MCF 10A (cell line): ENCODE measurements at regions not wholly inside any gene's neighbourhood (a gene's known extent, or its start where the extent isn't known, plus 50 kb on each side); places are given as distances from the start of the nearest gene placed in this dataset.
"Not testable (repeated sequence)": the region's sequence is repeated elsewhere in the genome, so short reads cannot be mapped to it uniquely, and the experiment has no call there.

Experiments
- BruUV-seq: library from RNA; stranded (reverse); fragments of 400-500 nt; replicated peaks from 2 replicates; lab custom pipeline; 2021; lab: Mats Ljungman, UMichigan
- CTCF ChIA-PET: fragments of 300-600 bp; sonication (Branson Sonifier 250); formaldehyde crosslinking; extraction: SDS; loops from one replicate; lab custom pipeline; 2021; ENCODE audit warnings: antibody characterized with exemption, inconsistent platforms; lab: Yijun Ruan, JAX
- POLR2A ChIA-PET: fragments of 300-600, 350-650 bp; sonication (Branson Sonifier 250); formaldehyde crosslinking; extraction: SDS; loops from one replicate; lab custom pipeline; 2020; ENCODE audit warnings: antibody characterized with exemption, inconsistent platforms; lab: Yijun Ruan, JAX
- DNase-seq: peaks from one replicate; pipeline ENCODE4 v3.0.0-alpha.2; 2018; ENCODE audit not compliant: unreplicated experiment
- H3K27ac Mint-ChIP-seq: one replicate; pipeline ENCODE4 v1.8.0; 2022; ENCODE audit warnings: mild to moderate bottlenecking, low read depth, mixed read lengths; ENCODE audit not compliant: unreplicated experiment
- H3K27me3 Mint-ChIP-seq: one replicate; pipeline ENCODE4 v1.8.0; 2022; ENCODE audit warnings: mixed read lengths; ENCODE audit not compliant: insufficient read depth, unreplicated experiment
- H3K36me3 Mint-ChIP-seq: one replicate; pipeline ENCODE4 v1.8.0; 2022; ENCODE audit warnings: mild to moderate bottlenecking, moderate library complexity, mixed read lengths; ENCODE audit not compliant: insufficient read depth, unreplicated experiment
- H3K4me1 Mint-ChIP-seq: one replicate; pipeline ENCODE4 v1.8.0; 2022; ENCODE audit warnings: mixed read lengths; ENCODE audit not compliant: insufficient read depth, unreplicated experiment
- H3K4me3 Mint-ChIP-seq: one replicate; pipeline ENCODE4 v1.8.0; 2022; ENCODE audit warnings: mild to moderate bottlenecking, moderate library complexity, mixed read lengths; ENCODE audit not compliant: unreplicated experiment
- H3K9me3 Mint-ChIP-seq: one replicate; pipeline ENCODE4 v1.8.0; 2022; ENCODE audit warnings: mixed read lengths; ENCODE audit not compliant: unreplicated experiment
- intact Hi-C: fragments of 100-400 bp; cut with micrococcal nuclease; formaldehyde crosslinking; loops from 2 replicates; pipeline ENCODE4 v1.14.1; 2022
- TF ChIP-seq, protein P1 (sequence below): fragments of 200-600 bp; IDR thresholded peaks from one replicate; pipeline ENCODE4 v1.8.0; 2022; ENCODE audit warnings: antibody characterized with exemption, mild to moderate bottlenecking; ENCODE audit not compliant: unreplicated experiment

GRCh38 chr12:89873745-89874144, 165.1 kb upstream of the ATP2B1 start:
- Mint-ChIP-seq H3K4me1 (no peaks in the 10 kb centered on the region), H3K9me3 (peaks cover 16% of the 10 kb centered on the region), H3K27me3 (no peaks in the 10 kb centered on the region), H3K4me3 (no peak overlapping the region), H3K36me3 (peaks cover 6% of the 10 kb centered on the region), H3K27ac (no peak overlapping the region)
- intact Hi-C loops = no loop called here
- POLR2A ChIA-PET = interaction anchor here (0.6 kb wide), 1 partner anchor 98 kb away, joined by 5 read pairs; no protein-coding TSS in a partner anchor
- TF ChIP-seq, protein P1, sequence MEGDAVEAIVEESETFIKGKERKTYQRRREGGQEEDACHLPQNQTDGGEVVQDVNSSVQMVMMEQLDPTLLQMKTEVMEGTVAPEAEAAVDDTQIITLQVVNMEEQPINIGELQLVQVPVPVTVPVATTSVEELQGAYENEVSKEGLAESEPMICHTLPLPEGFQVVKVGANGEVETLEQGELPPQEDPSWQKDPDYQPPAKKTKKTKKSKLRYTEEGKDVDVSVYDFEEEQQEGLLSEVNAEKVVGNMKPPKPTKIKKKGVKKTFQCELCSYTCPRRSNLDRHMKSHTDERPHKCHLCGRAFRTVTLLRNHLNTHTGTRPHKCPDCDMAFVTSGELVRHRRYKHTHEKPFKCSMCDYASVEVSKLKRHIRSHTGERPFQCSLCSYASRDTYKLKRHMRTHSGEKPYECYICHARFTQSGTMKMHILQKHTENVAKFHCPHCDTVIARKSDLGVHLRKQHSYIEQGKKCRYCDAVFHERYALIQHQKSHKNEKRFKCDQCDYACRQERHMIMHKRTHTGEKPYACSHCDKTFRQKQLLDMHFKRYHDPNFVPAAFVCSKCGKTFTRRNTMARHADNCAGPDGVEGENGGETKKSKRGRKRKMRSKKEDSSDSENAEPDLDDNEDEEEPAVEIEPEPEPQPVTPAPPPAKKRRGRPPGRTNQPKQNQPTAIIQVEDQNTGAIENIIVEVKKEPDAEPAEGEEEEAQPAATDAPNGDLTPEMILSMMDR = no peak
- BruUV-seq = no TSS peak
- CTCF ChIA-PET = interaction anchor here (1.5 kb wide), 1 partner anchor 10 kb away, joined by 3 read pairs; no protein-coding TSS in a partner anchor
- no peak for DNase-seq

GRCh38 chr12:89872922-89873630, 164.4 kb upstream of the ATP2B1 start:
- no peak overlapping the region for H3K27ac Mint-ChIP-seq
- H3K4me3 Mint-ChIP-seq = no peak overlapping the region
- intact Hi-C loops = no loop called here
- ChIA-PET CTCF (interaction anchor here (1.5 kb wide), 1 partner anchor 9 kb away, joined by 3 read pairs; no protein-coding TSS in a partner anchor), POLR2A (no interaction called here)
- TF ChIP-seq, protein P1 = no peak
- H3K36me3 Mint-ChIP-seq = peaks cover 6% of the 10 kb centered on the region
- H3K4me1 Mint-ChIP-seq = no peaks in the 10 kb centered on the region
- H3K9me3 Mint-ChIP-seq = peaks cover 16% of the 10 kb centered on the region
- no peaks in the 10 kb centered on the region for H3K27me3 Mint-ChIP-seq
- no TSS peak for BruUV-seq
- no peak for DNase-seq

GRCh38 chr12:89870413-89871184, 162.0 kb upstream of the ATP2B1 start:
- peaks cover 16% of the 10 kb centered on the region for H3K9me3 Mint-ChIP-seq

GRCh38 chr12:89867611-89868010, 159.0 kb upstream of the ATP2B1 start:
- H3K27me3 Mint-ChIP-seq, H3K27ac Mint-ChIP-seq, H3K4me3 Mint-ChIP-seq, CTCF ChIA-PET, BruUV-seq, H3K36me3 Mint-ChIP-seq, intact Hi-C loops, DNase-seq, H3K4me1 Mint-ChIP-seq: not testable (repeated sequence)
- H3K9me3 Mint-ChIP-seq = peaks cover 22% of the 10 kb centered on the region
- POLR2A ChIA-PET = interaction anchor here (1.1 kb wide), 1 partner anchor 158 kb away, joined by 4 read pairs; the partner anchor contains the start of gene ATP2B1

More at GRCh38 chr12:89870413-89871184, 162.0 kb upstream of the ATP2B1 start:
- no peak overlapping the region for H3K27ac Mint-ChIP-seq
- no peak for DNase-seq
- H3K27me3 Mint-ChIP-seq = no peaks in the 10 kb centered on the region
- ChIA-PET POLR2A (interaction anchor here (0.6 kb wide), 1 partner anchor 65 kb away, joined by 3 read pairs; no protein-coding TSS in a partner anchor), CTCF (no interaction called here)
- intact Hi-C loops = no loop called here
- peaks cover 6% of the 10 kb centered on the region for H3K36me3 Mint-ChIP-seq
- TF ChIP-seq, protein P1 = no peak
- no peaks in the 10 kb centered on the region for H3K4me1 Mint-ChIP-seq
- H3K4me3 Mint-ChIP-seq = no peak overlapping the region
- BruUV-seq = no TSS peak
